ENCODE measurements at regions not wholly inside any gene's neighbourhood (a gene's known extent, or its start where the extent isn't known, plus 50 kb on each side); places are given as distances from the start of the nearest gene placed in this dataset.
A peak's percentile ranks its signal among the peaks of the same experiment; 100 is the strongest.

DNA sequence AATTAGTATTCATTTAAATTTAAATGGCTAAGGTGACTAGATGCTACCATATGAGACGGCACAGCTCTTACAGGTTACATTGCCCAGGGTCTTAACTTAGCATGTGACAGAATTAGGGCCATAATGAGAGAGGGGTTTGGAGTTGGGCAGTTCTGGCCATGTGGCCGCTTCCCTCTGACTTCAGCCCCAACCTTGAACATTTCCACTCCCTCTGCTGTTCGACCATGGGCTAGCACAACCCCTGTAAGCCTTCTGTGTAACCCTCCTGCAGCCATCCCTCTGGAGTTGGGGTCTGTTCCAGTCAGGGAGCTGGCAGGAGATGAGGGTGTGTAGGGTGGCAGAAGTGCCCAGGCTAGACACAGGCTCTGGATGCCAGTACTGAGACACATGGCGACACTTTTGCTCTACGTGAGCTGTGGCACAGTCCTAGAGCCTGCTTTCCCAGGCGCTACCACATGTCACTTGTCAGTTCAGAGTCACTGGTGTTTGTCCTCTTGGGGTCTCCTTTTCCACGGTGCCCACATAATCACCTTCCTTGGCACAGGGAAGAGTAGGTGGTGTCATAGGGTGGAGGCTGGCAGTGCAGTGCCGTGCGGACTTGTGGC, 128.7 kb upstream of the PITX1 start:
- Histone ChIP-seq H3K27me3 (no peaks in the 10 kb centered on the region), H3K27ac (no peak overlapping the region), H3K4me1 (peaks cover 0 to 25% (median 0%) of the 10 kb centered on the region in 3 donors), H3K36me3 (no peaks in the 10 kb centered on the region), H3K4me3 (no peak overlapping the region), H3K9me3 (peaks cover 0 to 17% (median 0%) of the 10 kb centered on the region in 3 donors)
- no peak for DNase-seq
- WGBS, 2 donors, result 77 to 83% methylated on average over 7 to 9 of the region's 9 CpGs
- no peak for TF ChIP-seq POLR2A (IDR thresholded peaks at IDR 0.05)
- TF ChIP-seq, protein P1, sequence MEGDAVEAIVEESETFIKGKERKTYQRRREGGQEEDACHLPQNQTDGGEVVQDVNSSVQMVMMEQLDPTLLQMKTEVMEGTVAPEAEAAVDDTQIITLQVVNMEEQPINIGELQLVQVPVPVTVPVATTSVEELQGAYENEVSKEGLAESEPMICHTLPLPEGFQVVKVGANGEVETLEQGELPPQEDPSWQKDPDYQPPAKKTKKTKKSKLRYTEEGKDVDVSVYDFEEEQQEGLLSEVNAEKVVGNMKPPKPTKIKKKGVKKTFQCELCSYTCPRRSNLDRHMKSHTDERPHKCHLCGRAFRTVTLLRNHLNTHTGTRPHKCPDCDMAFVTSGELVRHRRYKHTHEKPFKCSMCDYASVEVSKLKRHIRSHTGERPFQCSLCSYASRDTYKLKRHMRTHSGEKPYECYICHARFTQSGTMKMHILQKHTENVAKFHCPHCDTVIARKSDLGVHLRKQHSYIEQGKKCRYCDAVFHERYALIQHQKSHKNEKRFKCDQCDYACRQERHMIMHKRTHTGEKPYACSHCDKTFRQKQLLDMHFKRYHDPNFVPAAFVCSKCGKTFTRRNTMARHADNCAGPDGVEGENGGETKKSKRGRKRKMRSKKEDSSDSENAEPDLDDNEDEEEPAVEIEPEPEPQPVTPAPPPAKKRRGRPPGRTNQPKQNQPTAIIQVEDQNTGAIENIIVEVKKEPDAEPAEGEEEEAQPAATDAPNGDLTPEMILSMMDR (IDR thresholded peaks at IDR 0.05), result no peak
- intact Hi-C loops (cut with DNase I), result no loop called here

DNA sequence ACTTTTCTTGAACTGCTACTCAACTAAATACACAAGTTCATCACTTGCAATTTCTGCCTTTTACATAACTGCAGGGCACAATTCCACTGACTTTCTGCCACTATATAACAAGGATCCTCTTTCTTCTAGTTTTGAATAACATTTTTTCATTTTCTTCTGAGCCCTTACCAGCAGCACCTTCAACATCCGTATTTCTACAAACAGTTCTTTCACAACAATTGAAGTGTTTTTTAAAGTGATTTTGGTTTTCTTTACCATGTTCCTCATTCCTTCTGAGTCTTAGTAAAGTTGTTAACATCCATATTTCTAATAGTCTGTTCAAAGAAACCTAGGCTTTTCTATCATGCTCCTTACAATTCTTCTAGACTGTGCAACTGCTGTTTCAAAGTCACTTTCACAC, 127.2 kb upstream of the PITX1 start:
- H3K27me3 ChIP-seq, result no peaks in the 10 kb centered on the region
- DNase-seq, result no peak
- 70 to 74% methylated on average over 1 of the region's 1 CpG for WGBS, 2 donors
- H3K4me3 ChIP-seq, result no peak overlapping the region
- TF ChIP-seq POLR2A (IDR thresholded peaks at IDR 0.05), result no peak
- TF ChIP-seq, protein P1 (IDR thresholded peaks at IDR 0.05), result no peak
- H3K36me3 ChIP-seq, result no peaks in the 10 kb centered on the region
- peaks cover 3 to 41% (median 7%) of the 10 kb centered on the region in 3 donors for H3K4me1 ChIP-seq
- peaks cover 0 to 22% (median 0%) of the 10 kb centered on the region in 3 donors for H3K9me3 ChIP-seq
- H3K27ac ChIP-seq, result no peak overlapping the region
- intact Hi-C loops (cut with DNase I), result no loop called here

DNA sequence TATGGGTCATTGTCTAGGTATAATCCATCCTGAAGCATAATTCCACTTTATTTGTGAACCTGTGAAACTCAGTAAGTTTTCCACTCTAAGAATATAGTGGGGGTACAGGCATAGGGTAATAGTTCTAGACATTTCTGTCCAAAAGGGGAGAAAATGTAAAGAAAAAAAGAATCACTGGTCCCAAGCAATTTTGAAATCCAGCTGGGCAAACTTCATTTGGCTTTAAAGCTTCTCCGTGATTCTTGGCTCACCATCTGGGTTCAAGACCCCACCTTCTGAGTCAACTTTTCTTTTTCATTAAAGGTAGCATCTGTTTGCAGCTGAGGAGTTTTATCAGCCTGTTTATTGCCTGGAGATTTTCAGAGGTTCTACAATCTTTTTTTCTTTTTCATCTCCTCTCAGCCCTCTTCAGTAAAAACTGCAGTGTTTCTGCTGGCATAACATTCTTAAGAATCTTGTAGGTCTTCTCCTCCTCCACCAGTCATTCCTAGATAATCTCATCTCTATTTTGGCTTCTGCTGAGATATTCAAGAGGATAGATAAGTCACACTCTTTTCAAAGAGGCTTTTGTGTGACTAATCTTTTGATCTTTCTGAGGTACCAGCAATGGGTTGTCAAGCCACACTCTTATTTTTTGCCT, 126.1 kb upstream of the PITX1 start:
- Histone ChIP-seq H3K27me3 (no peaks in the 10 kb centered on the region), H3K27ac (peak overlapping the region in 1 of 4 donors; percentile 92), H3K4me1 (peaks cover 11 to 51% (median 17%) of the 10 kb centered on the region in 3 donors), H3K4me3 (no peak overlapping the region), H3K9me3 (peaks cover 0 to 22% (median 0%) of the 10 kb centered on the region in 3 donors), H3K36me3 (no peaks in the 10 kb centered on the region)
- TF ChIP-seq, protein P1 (IDR thresholded peaks at IDR 0.05), result no peak
- no peak for TF ChIP-seq POLR2A (IDR thresholded peaks at IDR 0.05)
- intact Hi-C loops (cut with DNase I), result no loop called here
- 54 to 67% methylated on average over 1 of the region's 1 CpG for WGBS, 2 donors
- no peak for DNase-seq

GRCh38 chr5:135159626-135160025, 125.6 kb upstream of the PITX1 start:
- no peak for DNase-seq
- Histone ChIP-seq H3K27me3 (no peaks in the 10 kb centered on the region), H3K4me1 (peaks cover 16 to 57% (median 17%) of the 10 kb centered on the region in 3 donors), H3K36me3 (no peaks in the 10 kb centered on the region), H3K27ac (peak overlapping the region in 2 of 4 donors; percentile 92), H3K9me3 (peaks cover 0 to 22% (median 0%) of the 10 kb centered on the region in 3 donors), H3K4me3 (no peak overlapping the region)
- no peak for TF ChIP-seq POLR2A (IDR thresholded peaks at IDR 0.05)
- TF ChIP-seq, protein P1 (IDR thresholded peaks at IDR 0.05), result no peak
- intact Hi-C loops (cut with DNase I), result no loop called here
- WGBS, 2 donors, result 100% methylated on average over 1 of the region's 1 CpG

DNA sequence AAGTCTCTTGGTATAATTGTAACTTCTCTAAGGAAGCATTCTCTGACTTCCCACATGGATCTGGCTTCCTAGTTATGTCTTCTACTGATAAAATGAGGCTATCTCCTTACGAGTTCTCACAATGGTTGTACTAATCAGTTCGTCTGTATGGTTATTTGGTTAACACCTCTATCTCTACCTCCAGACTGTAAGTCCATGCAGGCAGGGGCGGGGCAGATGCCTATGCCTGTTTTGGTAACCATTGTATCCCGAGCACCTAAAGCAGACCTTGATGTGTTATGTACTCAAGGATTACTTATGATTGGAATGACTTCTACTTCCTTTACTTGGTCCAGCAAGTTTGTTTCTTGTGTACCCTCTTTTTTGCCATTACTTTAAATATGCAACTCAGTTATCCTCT, 125.0 kb upstream of the PITX1 start:
- no peak for DNase-seq
- Histone ChIP-seq H3K4me1 (peaks cover 17 to 63% (median 20%) of the 10 kb centered on the region in 3 donors), H3K9me3 (peaks cover 0 to 22% (median 0%) of the 10 kb centered on the region in 3 donors), H3K27me3 (no peaks in the 10 kb centered on the region), H3K36me3 (no peaks in the 10 kb centered on the region), H3K27ac (peak overlapping the region in 3 of 4 donors; percentile 85 to 92 (median 92)), H3K4me3 (no peak overlapping the region)
- no peak for TF ChIP-seq POLR2A (IDR thresholded peaks at IDR 0.05)
- TF ChIP-seq, protein P1 (IDR thresholded peaks at IDR 0.05), result no peak
- intact Hi-C loops (cut with DNase I), result no loop called here
- WGBS, 2 donors, result 59 to 75% methylated on average over 4 of the region's 4 CpGs

Data from esophagus squamous epithelium (tissue), 5 donors.